ENCODE measurements at regions not wholly inside any gene's neighbourhood (a gene's known extent, or its start where the extent isn't known, plus 50 kb on each side); places are given as distances from the start of the nearest gene placed in this dataset.

GRCh38 chr18:56314396-56314795, 324.0 kb downstream of the TXNL1 start:
- dilution Hi-C loops (cut with HindIII; ENCODE audit: low sequenced_read_pairs, unreplicated experiment) (no loop called here), intact Hi-C loops (cut with micrococcal nuclease) (loop anchor here (10.0 kb wide), 1 partner anchor 900 kb away; no protein-coding TSS in a partner anchor), in situ Hi-C loops (cut with MboI; ENCODE audit: low sequenced_read_pairs) (no loop called here)
- Histone ChIP-seq H4K5ac (ENCODE audit: low read depth, low read length) (no peak overlapping the region), H3K14ac (replicated peaks; ENCODE audit: low read depth, low read length) (0 out of 2 replicates have a peak overlapping the region, but pooled peaks have one; percentile 45), H3K27ac (ENCODE audit: insufficient read depth, low read length) (no peak overlapping the region), H3K9me3 (ENCODE audit: control insufficient read depth, insufficient read depth, low read length) (no peaks in the 10 kb centered on the region), H3K4me3 (ENCODE audit: insufficient read depth, low read depth, low read length) (no peak overlapping the region), H3K4ac (ENCODE audit: low read depth, low read length) (no peak overlapping the region), H2BK120ac (ENCODE audit: low read depth, low read length) (peak overlapping the region; percentile 14; the same call in 1 of the 2 replicates), H2BK15ac (ENCODE audit: low read depth, low read length) (no peak overlapping the region), H2AFZ (replicated peaks; ENCODE audit: low read length, poor library complexity) (no peak overlapping the region), H4K91ac (ENCODE audit: insufficient read depth, low read depth, low read length) (no peak overlapping the region), H3K4me2 (ENCODE audit: low read depth, low read length) (no peak overlapping the region), H3K9ac (ENCODE audit: low read depth, low read length) (no peak overlapping the region), H2AK9ac (replicated peaks; ENCODE audit: low read depth, low read length, poor library complexity) (no peak overlapping the region), H2BK20ac (ENCODE audit: low read depth, low read length) (no peak overlapping the region), H2BK5ac (ENCODE audit: low read depth, low read length, poor library complexity, severe bottlenecking) (no peak overlapping the region), H3K9me1 (ENCODE audit: insufficient read depth, low read length) (peaks cover 8% of the 10 kb centered on the region; the same call in 1 of the 2 replicates), H3K56ac (ENCODE audit: extremely low read depth, insufficient read depth, low read length) (no peak overlapping the region), H3K79me1 (ENCODE audit: low read depth in 1 of 2, low read length in 2 of 2) (no peaks in the 10 kb centered on the region), H3K27me3 (ENCODE audit: control insufficient read depth, insufficient read depth, low read length) (no peaks in the 10 kb centered on the region), H3K23ac (ENCODE audit: low read depth, low read length) (no peak overlapping the region), H3K36me3 (ENCODE audit: control insufficient read depth, insufficient read depth, low read length) (no peaks in the 10 kb centered on the region), H4K8ac (ENCODE audit: low read depth in 2 of 2, low read length in 2 of 2) (no peak overlapping the region), H4K20me1 (ENCODE audit: insufficient read depth, low read length) (no peaks in the 10 kb centered on the region), H3K4me1 (ENCODE audit: control insufficient read depth, insufficient read depth, low read length) (peaks cover 5% of the 10 kb centered on the region), H2AK5ac (ENCODE audit: low read depth, low read length) (peak overlapping the region; percentile 50; the same call in 1 of the 2 replicates), H3K18ac (ENCODE audit: low read depth, low read length) (no peak overlapping the region)
- WGBS, 2 experiments (ENCODE audit: extremely low coverage in 2 of 2, insufficient read length in 1 of 2) = no CpG with 5 or more reads among the region's 1 CpG
- CTCF ChIA-PET = interaction anchor here (0.6 kb wide), 1 partner anchor 892 kb away, joined by 3 read pairs; no protein-coding TSS in a partner anchor
- POLR2A ChIA-PET (ENCODE audit: unreplicated experiment) = no interaction called here
- BruUV-seq (replicated peaks) = no TSS peak
- TF ChIP-seq BHLHE40 (IDR thresholded peaks at IDR 0.05; ENCODE audit: low read depth, low read length) (no peak), MAZ (IDR thresholded peaks at IDR 0.05; ENCODE audit: borderline replicate concordance, low read depth, low read length) (no peak), CEBPB (IDR thresholded peaks at IDR 0.05; ENCODE audit: low read depth, low read length) (peak; percentile 48), RAD21 (IDR thresholded peaks at IDR 0.05; ENCODE audit: low read length) (peak; percentile 35), CTCF (conservative IDR thresholded peaks at IDR 0.05; ENCODE audit: low read depth, low read length) (peak; percentile 45), SMC3 (IDR thresholded peaks at IDR 0.05; ENCODE audit: low read depth, low read length) (0 out of 2 replicates have a peak, but pooled peaks have one; percentile 16)
- peak; percentile 18 for DNase-seq
- no peak for ATAC-seq (ENCODE audit: low read depth)

All from IMR-90 (cell line).